HL-60 (cell line): ENCODE measurements at regions not wholly inside any gene's neighbourhood (a gene's known extent, or its start where the extent isn't known, plus 50 kb on each side); places are given as distances from the start of the nearest gene placed in this dataset.

Experiments used
- GABPA ChIP-seq: IDR thresholded peaks from 2 replicates; pipeline ENCODE4 v1.6.1; 2012; ENCODE audit warnings: low read depth
- POLR2AphosphoS5 ChIP-seq: IDR thresholded peaks from 2 replicates; pipeline ENCODE4 v1.6.1; 2012; ENCODE audit warnings: low read depth
- REST ChIP-seq: IDR thresholded peaks from 2 replicates; pipeline ENCODE4 v1.6.1; 2012; ENCODE audit warnings: low read depth; ENCODE audit not compliant: insufficient replicate concordance
- SPI1 ChIP-seq: IDR thresholded peaks from 2 replicates; pipeline ENCODE4 v1.6.1; 2012; ENCODE audit warnings: low read depth, mild to moderate bottlenecking, borderline replicate concordance
- TF ChIP-seq, protein P1 (sequence below): IDR thresholded peaks from one replicate; pipeline ENCODE4 v1.5.1; 2011; ENCODE audit warnings: low read length, control low read depth, inconsistent platforms; ENCODE audit not compliant: insufficient read depth

DNA sequence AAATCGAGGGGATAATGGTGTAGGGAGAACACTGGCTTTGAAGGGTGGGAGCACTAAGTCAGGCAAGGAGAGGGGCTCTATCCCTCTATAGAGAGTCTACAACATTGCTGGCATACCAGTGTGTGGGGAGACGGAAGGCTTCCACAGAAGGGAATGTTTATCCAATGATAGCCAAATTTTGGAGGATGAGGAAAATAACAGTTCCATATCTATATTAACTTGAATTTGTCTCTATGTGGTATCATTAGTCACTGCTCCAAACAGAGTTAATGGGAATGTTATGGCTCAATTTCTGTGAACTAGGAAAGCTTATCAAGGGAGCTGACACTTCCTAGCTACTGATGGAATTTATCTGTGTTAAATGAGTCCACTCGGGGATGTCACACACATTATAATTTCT lies 208.9 kb upstream of the PHACTR1 start:
- TF ChIP-seq, protein P1, sequence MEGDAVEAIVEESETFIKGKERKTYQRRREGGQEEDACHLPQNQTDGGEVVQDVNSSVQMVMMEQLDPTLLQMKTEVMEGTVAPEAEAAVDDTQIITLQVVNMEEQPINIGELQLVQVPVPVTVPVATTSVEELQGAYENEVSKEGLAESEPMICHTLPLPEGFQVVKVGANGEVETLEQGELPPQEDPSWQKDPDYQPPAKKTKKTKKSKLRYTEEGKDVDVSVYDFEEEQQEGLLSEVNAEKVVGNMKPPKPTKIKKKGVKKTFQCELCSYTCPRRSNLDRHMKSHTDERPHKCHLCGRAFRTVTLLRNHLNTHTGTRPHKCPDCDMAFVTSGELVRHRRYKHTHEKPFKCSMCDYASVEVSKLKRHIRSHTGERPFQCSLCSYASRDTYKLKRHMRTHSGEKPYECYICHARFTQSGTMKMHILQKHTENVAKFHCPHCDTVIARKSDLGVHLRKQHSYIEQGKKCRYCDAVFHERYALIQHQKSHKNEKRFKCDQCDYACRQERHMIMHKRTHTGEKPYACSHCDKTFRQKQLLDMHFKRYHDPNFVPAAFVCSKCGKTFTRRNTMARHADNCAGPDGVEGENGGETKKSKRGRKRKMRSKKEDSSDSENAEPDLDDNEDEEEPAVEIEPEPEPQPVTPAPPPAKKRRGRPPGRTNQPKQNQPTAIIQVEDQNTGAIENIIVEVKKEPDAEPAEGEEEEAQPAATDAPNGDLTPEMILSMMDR, result no peak
- TF ChIP-seq POLR2AphosphoS5, result no peak
- no peak for TF ChIP-seq GABPA
- TF ChIP-seq REST, result no peak
- no peak for TF ChIP-seq SPI1
